WTC11 (cell line): ENCODE measurements at regions not wholly inside any gene's neighbourhood (a gene's known extent, or its start where the extent isn't known, plus 50 kb on each side); places are given as distances from the start of the nearest gene placed in this dataset.

ENCODE experiments used
- ATAC-seq: fragments of 200-7000 bp; cut with Tn5 transposase; 2 replicates; pipeline ENCODE4 v1.10.0; 2021; ENCODE audit warnings: mild to moderate bottlenecking, moderate library complexity
- CTCF ChIA-PET: fragments of 300-600 bp; sonication (Branson Sonifier 250); formaldehyde crosslinking; loops from one replicate; lab custom pipeline; 2021; ENCODE audit warnings: antibody characterized with exemption; lab: Charles Lee
- POLR2A ChIA-PET: fragments of 350-600 bp; sonication (Branson Sonifier 250); formaldehyde crosslinking; loops from one replicate; lab custom pipeline; 2021; ENCODE audit warnings: antibody characterized with exemption; lab: Charles Lee
- DNase-seq: peaks from one replicate; pipeline ENCODE4 v3.0.0; 2021; ENCODE audit warnings: low spot score
- H3K27ac Mint-ChIP-seq: 2 replicates; pipeline ENCODE4 v1.8.0; 2021; ENCODE audit warnings: mixed read lengths
- H3K27me3 Mint-ChIP-seq: 2 replicates; pipeline ENCODE4 v1.8.0; 2021; ENCODE audit warnings: low read depth, mild to moderate bottlenecking, moderate library complexity, mixed read lengths
- H3K36me3 Mint-ChIP-seq: 2 replicates; pipeline ENCODE4 v1.8.0; 2021; ENCODE audit warnings: mixed read lengths
- H3K4me1 Mint-ChIP-seq: 2 replicates; pipeline ENCODE4 v1.8.0; 2022; ENCODE audit warnings: mixed read lengths
- H3K4me3 Mint-ChIP-seq: 2 replicates; pipeline ENCODE4 v1.8.0; 2021; ENCODE audit warnings: mild to moderate bottlenecking, moderate library complexity, mixed read lengths
- H3K9me3 Mint-ChIP-seq: 2 replicates; pipeline ENCODE4 v1.8.0; 2021; ENCODE audit warnings: mixed read lengths
- ATF2 ChIP-seq: sonication (generic); formaldehyde crosslinking; IDR thresholded peaks from 2 replicates; pipeline ENCODE4 v1.8.1; 2022; ENCODE audit warnings: low read depth, missing genetic modification reagents, borderline replicate concordance
- ATF6 ChIP-seq: sonication (generic); formaldehyde crosslinking; IDR thresholded peaks from 2 replicates; pipeline ENCODE4 v1.8.1; 2023; ENCODE audit warnings: mild to moderate bottlenecking, missing genetic modification reagents
- CREB1 ChIP-seq: sonication (generic); formaldehyde crosslinking; IDR thresholded peaks from 2 replicates; pipeline ENCODE4 v1.8.0; 2023; ENCODE audit warnings: mild to moderate bottlenecking, missing genetic modification reagents
- CREM ChIP-seq: sonication (generic); formaldehyde crosslinking; IDR thresholded peaks from 2 replicates; pipeline ENCODE4 v1.8.1; 2022; ENCODE audit warnings: mild to moderate bottlenecking, missing genetic modification reagents, moderate library complexity
- E2F4 ChIP-seq: sonication (generic); formaldehyde crosslinking; IDR thresholded peaks from 2 replicates; pipeline ENCODE4 v1.8.1; 2022; ENCODE audit warnings: low read depth, mild to moderate bottlenecking, moderate library complexity, missing genetic modification reagents, borderline replicate concordance
- EMX1 ChIP-seq: fragments of 250-450 bp; sonication (Bioruptor Pico); IDR thresholded peaks from 2 replicates; pipeline ENCODE4 v1.8.0; 2021; ENCODE audit warnings: mild to moderate bottlenecking
- GRHL2 ChIP-seq: fragments of 250-450 bp; sonication (Bioruptor Pico); IDR thresholded peaks from 2 replicates; pipeline ENCODE4 v1.8.0; 2022; ENCODE audit warnings: mild to moderate bottlenecking, moderate library complexity; ENCODE audit not compliant: insufficient replicate concordance, severe bottlenecking
- NFE2L1 ChIP-seq: sonication (generic); formaldehyde crosslinking; IDR thresholded peaks from 2 replicates; pipeline ENCODE4 v1.8.1; 2023; ENCODE audit warnings: missing genetic modification reagents
- RORB ChIP-seq: fragments of 250-450 bp; sonication (Bioruptor Pico); IDR thresholded peaks from 2 replicates; pipeline ENCODE4 v1.9.0; 2021; ENCODE audit warnings: mild to moderate bottlenecking
- ZBTB21 ChIP-seq: sonication (generic); formaldehyde crosslinking; IDR thresholded peaks from 2 replicates; pipeline ENCODE4 v1.8.1; 2023; ENCODE audit warnings: mild to moderate bottlenecking, missing genetic modification reagents, borderline replicate concordance
- ZNF416 ChIP-seq: fragments of 250-450 bp; sonication (Bioruptor Pico); IDR thresholded peaks from 2 replicates; pipeline ENCODE4 v1.9.0; 2021; ENCODE audit warnings: mild to moderate bottlenecking, inconsistent platforms
- ZNF671 ChIP-seq: fragments of 250-450 bp; sonication (Bioruptor Pico); IDR thresholded peaks from 2 replicates; pipeline ENCODE4 v1.8.0; 2021; ENCODE audit warnings: mild to moderate bottlenecking
- TF ChIP-seq, protein P1 (sequence below): sonication (generic); formaldehyde crosslinking; IDR thresholded peaks from 2 replicates; pipeline ENCODE4 v1.8.0; 2022; ENCODE audit warnings: missing genetic modification reagents
- TF ChIP-seq, protein P2 (sequence below): sonication (generic); formaldehyde crosslinking; IDR thresholded peaks from 2 replicates; pipeline ENCODE4 v1.8.1; 2022; ENCODE audit warnings: missing genetic modification reagents, borderline replicate concordance
- TF ChIP-seq, protein P3 (sequence below): sonication (generic); formaldehyde crosslinking; IDR thresholded peaks from 2 replicates; pipeline ENCODE4 v1.8.1; 2023; ENCODE audit warnings: mild to moderate bottlenecking, missing genetic modification reagents, borderline replicate concordance

GRCh38 chr16:73287859-73288405 lies 240.0 kb upstream of the ZFHX3 start (continued):
- TF ChIP-seq RORB (no peak), ZNF671 (CRISPR knock-in tag) (no peak), CREM (CRISPR knock-in tag) (no peak)

- POLR2A ChIA-PET, result no interaction called here
- CTCF ChIA-PET, result no interaction called here
- peaks cover 10% of the 10 kb centered on the region; the same call in 1 of the 2 replicates for H3K4me1 Mint-ChIP-seq
- no peak overlapping the region for H3K4me3 Mint-ChIP-seq
- no peak overlapping the region for H3K27ac Mint-ChIP-seq
- DNase-seq (no peak), ATAC-seq (no peak)
- H3K27me3 Mint-ChIP-seq, result peaks cover 4% of the 10 kb centered on the region; the same call in 1 of the 2 replicates
- TF ChIP-seq, protein P1, sequence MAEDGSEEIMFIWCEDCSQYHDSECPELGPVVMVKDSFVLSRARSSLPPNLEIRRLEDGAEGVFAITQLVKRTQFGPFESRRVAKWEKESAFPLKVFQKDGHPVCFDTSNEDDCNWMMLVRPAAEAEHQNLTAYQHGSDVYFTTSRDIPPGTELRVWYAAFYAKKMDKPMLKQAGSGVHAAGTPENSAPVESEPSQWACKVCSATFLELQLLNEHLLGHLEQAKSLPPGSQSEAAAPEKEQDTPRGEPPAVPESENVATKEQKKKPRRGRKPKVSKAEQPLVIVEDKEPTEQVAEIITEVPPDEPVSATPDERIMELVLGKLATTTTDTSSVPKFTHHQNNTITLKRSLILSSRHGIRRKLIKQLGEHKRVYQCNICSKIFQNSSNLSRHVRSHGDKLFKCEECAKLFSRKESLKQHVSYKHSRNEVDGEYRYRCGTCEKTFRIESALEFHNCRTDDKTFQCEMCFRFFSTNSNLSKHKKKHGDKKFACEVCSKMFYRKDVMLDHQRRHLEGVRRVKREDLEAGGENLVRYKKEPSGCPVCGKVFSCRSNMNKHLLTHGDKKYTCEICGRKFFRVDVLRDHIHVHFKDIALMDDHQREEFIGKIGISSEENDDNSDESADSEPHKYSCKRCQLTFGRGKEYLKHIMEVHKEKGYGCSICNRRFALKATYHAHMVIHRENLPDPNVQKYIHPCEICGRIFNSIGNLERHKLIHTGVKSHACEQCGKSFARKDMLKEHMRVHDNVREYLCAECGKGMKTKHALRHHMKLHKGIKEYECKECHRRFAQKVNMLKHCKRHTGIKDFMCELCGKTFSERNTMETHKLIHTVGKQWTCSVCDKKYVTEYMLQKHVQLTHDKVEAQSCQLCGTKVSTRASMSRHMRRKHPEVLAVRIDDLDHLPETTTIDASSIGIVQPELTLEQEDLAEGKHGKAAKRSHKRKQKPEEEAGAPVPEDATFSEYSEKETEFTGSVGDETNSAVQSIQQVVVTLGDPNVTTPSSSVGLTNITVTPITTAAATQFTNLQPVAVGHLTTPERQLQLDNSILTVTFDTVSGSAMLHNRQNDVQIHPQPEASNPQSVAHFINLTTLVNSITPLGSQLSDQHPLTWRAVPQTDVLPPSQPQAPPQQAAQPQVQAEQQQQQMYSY (CRISPR knock-in tag), result no peak
- no peak for TF ChIP-seq CREB1
- TF ChIP-seq NFE2L1, result no peak
- no peak for TF ChIP-seq GRHL2 (CRISPR knock-in tag)
- no peak for TF ChIP-seq ATF2 (CRISPR knock-in tag)
- TF ChIP-seq, protein P2, sequence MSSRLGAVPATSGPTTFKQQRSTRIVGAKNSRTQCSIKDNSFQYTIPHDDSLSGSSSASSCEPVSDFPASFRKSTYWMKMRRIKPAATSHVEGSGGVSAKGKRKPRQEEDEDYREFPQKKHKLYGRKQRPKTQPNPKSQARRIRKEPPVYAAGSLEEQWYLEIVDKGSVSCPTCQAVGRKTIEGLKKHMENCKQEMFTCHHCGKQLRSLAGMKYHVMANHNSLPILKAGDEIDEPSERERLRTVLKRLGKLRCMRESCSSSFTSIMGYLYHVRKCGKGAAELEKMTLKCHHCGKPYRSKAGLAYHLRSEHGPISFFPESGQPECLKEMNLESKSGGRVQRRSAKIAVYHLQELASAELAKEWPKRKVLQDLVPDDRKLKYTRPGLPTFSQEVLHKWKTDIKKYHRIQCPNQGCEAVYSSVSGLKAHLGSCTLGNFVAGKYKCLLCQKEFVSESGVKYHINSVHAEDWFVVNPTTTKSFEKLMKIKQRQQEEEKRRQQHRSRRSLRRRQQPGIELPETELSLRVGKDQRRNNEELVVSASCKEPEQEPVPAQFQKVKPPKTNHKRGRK, result no peak
- H3K9me3 Mint-ChIP-seq, result peaks cover 9% of the 10 kb centered on the region
- no peaks in the 10 kb centered on the region for H3K36me3 Mint-ChIP-seq
Measured at GRCh38 chr16:73286346-73287267, 238.7 kb upstream of the ZFHX3 start.

DNA sequence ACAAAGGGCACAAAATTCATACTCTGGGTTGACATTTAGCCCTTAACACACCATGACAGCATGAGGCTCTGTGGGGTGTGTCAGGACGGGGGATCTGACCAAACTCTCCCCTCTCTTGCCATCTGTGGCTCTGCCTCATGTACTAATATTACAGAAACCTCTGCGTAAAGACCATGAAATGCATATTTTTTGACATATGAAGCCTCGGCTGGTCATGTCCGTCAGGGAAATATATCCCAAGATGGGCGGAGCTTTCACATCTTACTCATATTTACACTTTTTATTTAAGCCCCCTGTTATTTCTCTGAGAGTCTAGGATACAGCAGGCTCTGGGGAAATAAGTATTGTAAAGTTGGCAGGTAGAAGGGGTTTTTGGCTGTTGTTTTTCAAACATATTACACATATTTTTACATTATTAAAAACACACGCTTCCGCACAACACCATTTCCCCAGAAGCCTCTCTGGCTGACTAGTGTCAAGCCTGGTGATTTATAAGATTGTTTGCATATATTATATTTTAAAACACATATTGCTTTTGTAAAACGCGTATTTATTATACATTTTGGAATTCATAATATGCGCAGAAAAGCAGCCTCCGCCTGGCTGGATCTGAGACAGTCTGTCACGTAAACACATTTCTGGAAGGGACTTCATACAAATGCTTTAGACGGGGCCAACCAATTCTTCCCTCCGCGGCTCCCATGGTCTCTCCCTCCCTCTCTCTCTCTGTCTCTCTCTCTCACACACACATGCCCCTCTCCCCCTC lies 237.7 kb upstream of the ZFHX3 start:
- H3K4me3 Mint-ChIP-seq, result no peak overlapping the region
- ATAC-seq (no peak), DNase-seq (no peak)
- no peak overlapping the region for H3K27ac Mint-ChIP-seq
- CTCF ChIA-PET, result no interaction called here
- H3K27me3 Mint-ChIP-seq, result peaks cover 4% of the 10 kb centered on the region; the same call in 1 of the 2 replicates
- peaks cover 10% of the 10 kb centered on the region; the same call in 1 of the 2 replicates for H3K4me1 Mint-ChIP-seq
- H3K36me3 Mint-ChIP-seq, result no peaks in the 10 kb centered on the region
- peaks cover 13% of the 10 kb centered on the region for H3K9me3 Mint-ChIP-seq
- POLR2A ChIA-PET, result no interaction called here
- no peak for TF ChIP-seq ATF6 (CRISPR knock-in tag)
- TF ChIP-seq E2F4 (CRISPR knock-in tag), result no peak
- no peak for TF ChIP-seq ZNF671 (CRISPR knock-in tag)
- no peak for TF ChIP-seq RORB
- TF ChIP-seq, protein P3, sequence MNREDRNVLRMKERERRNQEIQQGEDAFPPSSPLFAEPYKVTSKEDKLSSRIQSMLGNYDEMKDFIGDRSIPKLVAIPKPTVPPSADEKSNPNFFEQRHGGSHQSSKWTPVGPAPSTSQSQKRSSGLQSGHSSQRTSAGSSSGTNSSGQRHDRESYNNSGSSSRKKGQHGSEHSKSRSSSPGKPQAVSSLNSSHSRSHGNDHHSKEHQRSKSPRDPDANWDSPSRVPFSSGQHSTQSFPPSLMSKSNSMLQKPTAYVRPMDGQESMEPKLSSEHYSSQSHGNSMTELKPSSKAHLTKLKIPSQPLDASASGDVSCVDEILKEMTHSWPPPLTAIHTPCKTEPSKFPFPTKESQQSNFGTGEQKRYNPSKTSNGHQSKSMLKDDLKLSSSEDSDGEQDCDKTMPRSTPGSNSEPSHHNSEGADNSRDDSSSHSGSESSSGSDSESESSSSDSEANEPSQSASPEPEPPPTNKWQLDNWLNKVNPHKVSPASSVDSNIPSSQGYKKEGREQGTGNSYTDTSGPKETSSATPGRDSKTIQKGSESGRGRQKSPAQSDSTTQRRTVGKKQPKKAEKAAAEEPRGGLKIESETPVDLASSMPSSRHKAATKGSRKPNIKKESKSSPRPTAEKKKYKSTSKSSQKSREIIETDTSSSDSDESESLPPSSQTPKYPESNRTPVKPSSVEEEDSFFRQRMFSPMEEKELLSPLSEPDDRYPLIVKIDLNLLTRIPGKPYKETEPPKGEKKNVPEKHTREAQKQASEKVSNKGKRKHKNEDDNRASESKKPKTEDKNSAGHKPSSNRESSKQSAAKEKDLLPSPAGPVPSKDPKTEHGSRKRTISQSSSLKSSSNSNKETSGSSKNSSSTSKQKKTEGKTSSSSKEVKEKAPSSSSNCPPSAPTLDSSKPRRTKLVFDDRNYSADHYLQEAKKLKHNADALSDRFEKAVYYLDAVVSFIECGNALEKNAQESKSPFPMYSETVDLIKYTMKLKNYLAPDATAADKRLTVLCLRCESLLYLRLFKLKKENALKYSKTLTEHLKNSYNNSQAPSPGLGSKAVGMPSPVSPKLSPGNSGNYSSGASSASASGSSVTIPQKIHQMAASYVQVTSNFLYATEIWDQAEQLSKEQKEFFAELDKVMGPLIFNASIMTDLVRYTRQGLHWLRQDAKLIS, result no peak
- no peak for TF ChIP-seq ZBTB21
- no peak for TF ChIP-seq EMX1 (CRISPR knock-in tag)
- no peak for TF ChIP-seq ZNF416
